ENCODE measurements at regions not wholly inside any gene's neighbourhood (a gene's known extent, or its start where the extent isn't known, plus 50 kb on each side); places are given as distances from the start of the nearest gene placed in this dataset.
A peak's percentile ranks its signal among the peaks of the same experiment; 100 is the strongest.

DNA sequence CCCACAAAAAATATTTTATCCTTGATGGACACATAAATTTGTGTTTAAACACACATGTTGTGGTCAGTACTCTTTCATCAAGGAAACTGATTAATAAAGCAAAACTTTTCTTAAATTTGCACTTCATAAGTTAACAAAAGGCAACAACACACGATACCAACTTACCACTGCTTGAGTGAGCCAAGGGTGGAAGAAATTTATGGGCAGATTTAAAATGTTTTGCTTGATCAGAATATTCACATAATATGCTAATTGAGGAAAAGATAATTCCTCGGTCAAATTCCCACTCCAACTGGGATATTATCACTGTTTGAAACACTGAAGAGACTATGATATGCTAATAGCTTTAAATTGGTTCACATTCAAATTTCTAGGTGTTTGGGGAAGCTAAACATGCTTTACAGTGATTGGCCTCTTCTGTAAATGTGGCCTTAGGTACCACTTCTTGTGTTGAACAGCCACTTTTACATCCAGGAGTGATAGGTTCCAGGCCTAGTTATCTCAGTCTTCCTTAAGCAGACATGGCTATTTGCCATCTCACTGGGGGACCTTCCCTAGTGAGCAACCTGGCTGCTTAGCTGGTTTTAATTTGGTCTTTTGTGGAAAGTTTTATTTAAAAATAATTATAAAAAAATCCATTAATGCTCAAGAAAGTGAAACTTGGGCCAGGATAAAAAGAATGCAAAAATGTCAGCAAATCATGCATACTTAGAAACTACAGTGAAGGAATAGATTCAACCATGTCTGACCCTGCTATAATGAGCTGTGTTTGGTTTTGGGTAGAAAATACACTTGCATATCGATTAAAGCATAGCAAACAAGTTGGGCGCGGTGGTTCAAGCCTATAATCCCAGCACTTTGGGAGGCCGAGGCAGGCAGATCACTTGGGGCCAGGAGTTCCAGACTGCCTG, 221.2 kb upstream of the MAP3K7 start:
- DNase-seq (ENCODE audit: low read depth) = no peak

DNA sequence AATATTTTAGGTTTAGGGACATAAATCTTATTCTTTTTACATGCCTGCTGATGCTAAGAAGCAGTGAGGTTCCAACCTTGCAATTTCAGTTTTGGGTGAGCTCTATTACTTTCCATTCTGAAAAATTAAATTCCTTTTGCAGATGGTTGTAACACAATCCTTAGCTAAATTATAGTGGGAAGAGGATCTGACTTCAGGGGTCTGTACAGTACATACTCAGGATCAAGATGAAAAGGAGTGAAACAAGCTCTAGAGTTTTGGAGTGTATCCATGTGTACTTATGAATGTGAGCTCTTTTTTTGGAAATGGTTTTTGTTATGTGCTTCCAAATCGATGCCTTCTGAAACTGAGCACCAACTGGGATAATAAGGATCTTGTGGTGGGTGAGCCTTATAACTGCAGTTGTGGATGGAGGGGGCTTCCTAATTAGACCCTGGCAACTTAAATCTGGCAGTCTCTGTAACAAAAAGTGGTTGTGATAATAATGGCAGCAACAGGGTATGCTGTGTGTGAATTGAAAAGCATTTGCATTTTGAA, 218.8 kb upstream of the MAP3K7 start:
- DNase-seq (ENCODE audit: low read depth) = no peak

DNA sequence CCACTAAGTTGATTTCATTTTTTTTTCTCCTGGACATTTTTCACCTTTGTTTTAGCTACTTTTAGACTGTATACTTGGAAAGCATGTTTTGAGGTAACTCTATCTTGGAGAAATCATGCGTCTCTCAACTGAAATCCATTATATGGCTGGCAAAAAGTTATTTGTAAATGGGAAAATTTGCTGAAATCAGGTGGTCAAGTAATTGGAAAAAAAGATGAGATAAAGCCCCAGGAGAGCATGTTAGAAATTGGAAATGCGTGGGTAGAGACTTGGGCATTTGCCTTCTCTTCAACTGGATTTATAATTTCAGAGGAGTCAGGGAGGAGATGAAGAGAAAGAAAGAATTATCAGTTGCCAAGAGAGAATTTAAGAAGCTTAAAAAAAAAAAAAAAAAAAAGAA, 217.1 kb upstream of the MAP3K7 start:
- no peak for DNase-seq (ENCODE audit: low read depth)

DNA sequence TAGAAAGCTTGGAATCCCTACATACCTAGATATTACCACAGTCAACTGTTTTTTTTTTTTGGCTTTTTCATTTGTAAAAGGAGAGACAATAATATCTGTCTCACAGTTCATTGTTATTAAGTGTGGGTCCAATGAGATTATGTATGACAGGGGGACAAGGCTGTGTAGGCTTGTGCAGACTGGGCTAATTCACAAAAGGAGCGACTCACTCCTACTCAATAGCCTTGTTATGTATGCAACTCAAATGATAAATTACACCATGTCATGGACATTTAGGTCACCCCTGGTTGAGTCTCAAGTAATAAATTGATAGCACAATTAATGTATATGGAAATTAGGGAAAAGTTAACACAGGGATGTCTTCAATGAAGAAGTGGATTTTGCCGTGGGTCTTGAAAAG, 208.2 kb upstream of the MAP3K7 start:
- no peak for DNase-seq (ENCODE audit: low read depth)

DNA sequence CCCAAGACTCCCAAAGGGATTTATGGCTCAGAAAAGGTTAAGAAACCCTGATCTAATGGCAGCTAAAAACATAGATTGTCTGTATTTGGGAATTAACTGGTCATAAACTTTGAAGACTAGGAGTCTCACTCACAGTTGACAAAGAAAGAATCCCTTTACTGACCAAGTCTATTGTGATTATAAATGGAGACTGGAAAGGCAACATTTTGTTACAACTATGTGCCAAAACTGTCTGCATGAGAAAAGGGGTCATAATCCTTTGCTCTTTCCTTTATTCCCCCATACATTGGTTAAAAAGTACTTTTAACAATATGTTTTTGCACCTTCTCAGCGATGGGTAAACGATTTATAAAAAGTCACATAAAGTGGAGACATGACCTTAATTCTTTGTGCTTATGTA, 206.9 kb upstream of the MAP3K7 start:
- DNase-seq (ENCODE audit: low read depth) = no peak

DNA sequence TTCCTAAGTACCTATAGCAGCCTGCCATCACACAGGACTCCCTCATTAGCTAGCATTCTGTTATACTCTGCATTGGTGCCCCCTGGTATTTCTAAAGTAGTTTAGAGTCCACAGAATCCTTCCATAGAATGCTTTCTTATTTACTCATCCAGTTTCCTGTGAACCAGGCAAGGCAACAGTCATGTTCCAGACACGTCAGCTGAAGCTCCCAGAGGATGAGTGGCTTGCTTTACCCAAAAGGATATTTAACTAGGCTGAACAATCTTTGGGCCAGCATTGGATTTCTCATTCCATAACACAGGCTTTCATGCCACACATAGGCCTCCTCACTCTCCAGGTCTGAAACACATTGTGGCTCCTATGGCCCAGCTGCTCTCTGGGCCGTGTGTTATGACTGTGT, 203.8 kb upstream of the MAP3K7 start:
- peak; percentile 17 for DNase-seq (ENCODE audit: low read depth)

DNA sequence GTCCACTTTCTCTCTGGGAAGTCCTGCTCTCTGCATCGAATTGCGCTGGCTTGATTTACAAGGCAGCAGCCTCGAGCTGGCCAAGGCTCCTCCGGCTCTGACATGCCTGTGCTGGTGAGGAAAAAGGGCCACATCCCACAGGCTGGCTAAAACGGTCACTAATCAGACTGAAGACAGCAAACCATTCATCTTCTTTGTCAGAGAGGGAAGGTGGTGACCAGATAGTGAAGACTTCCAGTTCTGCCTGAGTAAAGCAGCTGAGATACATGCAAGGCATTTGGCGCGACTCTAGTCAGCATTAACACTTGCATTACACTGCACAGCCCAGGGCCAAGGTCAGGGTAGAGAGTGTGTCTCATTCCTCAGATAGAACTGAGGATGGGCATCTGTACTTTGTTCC, 203.2 kb upstream of the MAP3K7 start:
- no peak for DNase-seq (ENCODE audit: low read depth)

DNA sequence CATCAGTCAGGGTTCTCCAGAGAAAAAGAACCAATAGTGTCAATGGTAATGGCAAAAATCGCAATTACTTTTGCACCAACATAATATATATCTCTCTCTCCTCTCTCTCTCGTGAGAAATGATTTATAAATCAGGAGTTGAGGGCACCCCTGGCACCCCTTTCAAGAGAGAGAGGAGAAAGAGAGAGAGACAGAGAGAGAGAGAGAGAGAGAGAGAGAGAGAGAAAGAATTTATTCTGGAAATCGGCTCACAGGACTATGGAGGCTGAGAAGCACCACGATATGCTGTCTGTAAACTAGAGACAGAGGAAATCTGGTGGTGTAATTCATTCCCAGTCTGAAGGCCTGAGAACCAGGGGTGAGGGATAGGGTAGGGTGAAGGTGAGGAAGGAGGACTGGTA, 201.9 kb upstream of the MAP3K7 start:
- no peak for DNase-seq (ENCODE audit: low read depth)

DNA sequence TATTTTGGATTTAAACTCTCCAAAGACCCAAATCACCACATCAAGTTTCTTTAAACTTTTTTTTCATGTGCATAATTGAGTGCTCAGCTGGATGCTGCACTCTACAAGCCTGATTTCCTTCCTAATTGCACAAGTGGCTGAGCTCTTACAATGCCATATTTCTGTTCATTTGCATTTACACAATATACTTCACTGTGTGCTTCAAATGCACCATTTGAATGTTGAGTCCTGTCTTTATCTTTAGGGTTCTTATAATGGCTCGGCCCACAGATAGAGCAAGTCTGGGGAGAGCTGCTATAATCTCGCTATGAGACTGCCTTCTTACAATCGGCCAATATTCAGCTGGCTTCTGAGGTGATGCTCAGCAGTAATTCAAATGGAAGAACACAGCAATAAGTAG, 200.6 kb upstream of the MAP3K7 start:
- no peak for DNase-seq (ENCODE audit: low read depth)

DNA sequence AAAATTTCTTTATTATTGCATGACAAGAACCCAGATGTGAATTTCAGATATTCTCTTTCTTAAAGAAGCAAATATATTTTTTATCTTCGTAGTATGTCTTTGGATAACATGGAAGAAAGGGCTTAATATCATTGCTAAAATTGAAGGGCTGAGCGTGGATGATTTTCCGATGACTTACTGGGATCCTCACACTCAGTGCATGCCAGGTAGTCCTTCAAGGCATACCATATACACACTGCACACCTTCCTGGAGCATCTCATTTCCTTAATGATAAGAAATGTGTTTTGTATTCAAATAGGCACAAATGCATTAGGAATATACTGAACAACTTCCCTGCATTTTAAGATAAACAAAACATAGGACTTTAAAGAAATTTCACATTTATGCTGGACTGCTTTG, 193.9 kb upstream of the MAP3K7 start:
- DNase-seq (ENCODE audit: low read depth) = no peak

DNA sequence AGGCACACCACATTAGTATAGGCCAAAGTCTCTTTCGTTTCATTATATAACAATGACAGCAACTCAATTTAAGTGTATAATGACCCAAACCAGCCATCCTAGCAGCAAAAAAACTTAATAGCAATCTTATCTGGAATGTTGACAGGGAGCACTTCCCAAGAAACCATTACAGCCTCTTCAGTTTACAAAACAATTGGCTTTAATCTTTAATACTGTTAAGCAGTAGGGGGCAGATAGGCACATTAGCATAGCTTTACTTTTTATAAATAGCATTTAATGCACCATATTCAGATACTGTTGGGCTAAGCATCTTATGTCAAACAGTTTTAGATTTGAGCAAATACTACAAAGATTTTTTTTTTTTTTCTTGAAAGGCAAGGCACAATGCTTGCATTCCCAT, 193.3 kb upstream of the MAP3K7 start:
- DNase-seq (ENCODE audit: low read depth) = no peak

DNA sequence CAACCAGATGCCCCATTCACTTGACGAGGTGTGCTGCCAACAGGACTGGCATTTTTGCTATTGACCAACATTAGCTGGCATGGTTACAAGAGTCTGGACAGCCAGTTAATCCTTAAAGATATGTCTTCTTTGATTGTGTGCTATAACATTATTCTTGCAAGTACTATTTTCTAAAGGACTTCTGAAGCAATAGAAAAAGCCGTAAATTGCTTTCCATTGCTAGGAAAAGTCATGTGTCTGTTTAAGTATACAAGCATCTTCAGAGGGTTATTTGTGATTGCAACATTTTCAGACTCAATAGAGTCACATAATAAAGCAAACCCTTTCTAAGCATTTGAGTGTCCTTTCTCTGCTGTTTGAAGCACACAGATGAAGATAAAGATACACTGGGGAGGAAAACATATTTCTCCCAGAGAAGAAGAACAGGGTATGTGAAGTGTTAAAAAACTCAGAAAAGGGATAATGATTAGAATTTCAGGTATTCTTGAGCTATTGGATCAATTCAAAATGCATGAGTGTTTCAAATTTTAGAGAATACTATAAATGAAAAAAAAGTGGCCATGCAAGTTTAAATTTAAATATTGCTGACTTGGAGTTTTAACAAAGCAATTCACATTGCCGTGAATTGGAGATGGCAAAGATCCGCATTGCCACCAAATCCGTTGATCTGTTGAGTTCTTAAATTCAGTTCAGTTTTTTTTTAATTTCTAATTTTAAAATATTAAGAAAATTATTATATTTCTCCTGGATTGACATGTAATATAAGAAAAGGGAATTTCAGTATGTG, 191.7 kb upstream of the MAP3K7 start:
- no peak for DNase-seq (ENCODE audit: low read depth)

DNA sequence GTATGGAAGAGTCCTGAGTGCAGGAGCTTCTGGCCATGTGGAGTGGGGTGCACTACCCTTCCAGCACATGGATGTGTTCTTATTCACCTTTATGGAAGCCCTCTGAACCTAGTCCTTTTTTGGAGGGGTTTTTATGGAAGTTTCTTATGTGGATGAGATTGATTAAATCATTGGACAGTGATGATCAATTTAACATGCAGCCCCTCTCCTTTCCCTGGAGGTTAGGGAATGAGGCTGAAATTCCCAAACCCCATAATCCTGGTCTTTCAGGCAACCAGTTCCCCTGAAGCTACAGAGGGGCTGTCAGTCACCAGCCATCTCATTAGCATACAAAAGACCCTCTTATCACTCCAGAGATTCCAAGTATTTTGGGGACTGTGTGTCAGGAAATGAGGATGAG, 183.9 kb upstream of the MAP3K7 start:
- no peak for DNase-seq (ENCODE audit: low read depth)

DNA sequence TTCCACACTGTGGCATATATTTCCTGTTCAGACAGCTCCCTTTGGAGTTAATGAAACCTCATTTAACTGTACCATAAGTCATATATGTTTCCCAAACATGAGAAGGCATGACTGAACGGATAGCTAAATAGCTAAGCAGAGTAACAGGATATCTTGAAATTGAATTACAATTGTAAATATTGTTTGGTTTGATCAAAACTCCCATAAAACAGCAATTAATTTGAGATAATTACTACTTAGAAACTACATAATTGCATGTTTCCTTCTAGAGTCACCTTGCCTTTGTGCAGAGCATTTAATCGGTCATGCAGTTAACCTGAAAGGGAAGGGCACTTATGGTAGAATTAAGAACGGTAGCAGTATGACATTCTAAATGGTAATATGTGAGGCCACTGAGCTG, 179.0 kb upstream of the MAP3K7 start:
- no peak for DNase-seq (ENCODE audit: low read depth)

DNA sequence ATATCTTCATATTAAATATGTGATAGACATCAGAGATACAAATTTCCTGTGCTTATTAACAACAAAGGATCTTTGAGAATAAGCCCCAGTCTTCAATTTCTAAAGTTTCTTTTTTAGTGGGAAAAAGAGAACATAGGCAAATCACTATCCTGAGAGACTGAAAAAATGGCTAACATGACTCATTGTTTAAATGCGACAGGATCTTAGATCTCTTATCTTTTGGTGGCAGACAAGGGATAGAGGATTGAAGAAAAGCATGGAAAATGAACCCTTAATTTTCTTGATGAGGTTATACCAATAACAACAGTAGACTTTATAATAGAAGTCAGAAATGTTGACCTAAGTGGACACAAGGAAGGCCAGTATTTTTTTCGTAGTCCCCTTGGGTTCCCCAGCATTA, 178.6 kb upstream of the MAP3K7 start:
- DNase-seq (ENCODE audit: low read depth) = no peak

DNA sequence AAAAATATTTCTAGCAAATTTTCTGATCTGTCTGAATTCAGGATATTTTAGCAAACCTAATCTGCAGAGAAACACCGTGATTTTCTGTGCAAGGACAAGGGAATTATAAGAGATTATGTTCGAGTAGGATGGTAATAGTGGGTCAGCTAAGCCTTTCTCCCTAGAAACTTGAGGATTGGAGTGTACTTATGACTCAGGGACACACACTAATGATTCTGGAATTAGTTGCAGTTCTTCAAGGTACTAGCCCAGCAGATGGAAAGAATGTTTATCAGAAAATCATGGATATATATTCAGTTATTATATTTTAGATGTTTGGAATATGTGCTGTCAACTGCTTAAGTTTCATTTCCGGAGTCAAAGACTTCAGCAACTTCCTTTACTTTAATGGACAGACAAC, 177.1 kb upstream of the MAP3K7 start:
- DNase-seq (ENCODE audit: low read depth) = no peak

DNA sequence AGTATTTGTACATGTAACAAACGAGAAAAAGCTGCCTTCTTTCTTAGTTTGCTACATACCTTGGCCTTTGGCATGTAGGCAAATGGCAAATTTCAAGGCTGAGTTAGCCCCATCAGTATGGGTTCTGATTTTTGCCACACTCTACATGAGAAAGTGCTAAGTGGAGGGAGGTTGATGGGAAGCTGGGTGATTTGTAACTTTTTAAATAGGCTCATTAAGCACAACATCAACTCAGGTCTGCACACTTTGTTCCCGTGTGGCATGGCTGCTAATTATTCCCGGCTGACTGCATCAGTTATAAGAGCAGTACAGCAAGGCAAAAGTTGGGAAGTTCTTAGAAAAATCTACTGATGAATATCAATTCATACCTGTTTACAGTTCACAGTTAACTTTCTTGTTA, 172.8 kb upstream of the MAP3K7 start:
- DNase-seq (ENCODE audit: low read depth) = no peak

DNA sequence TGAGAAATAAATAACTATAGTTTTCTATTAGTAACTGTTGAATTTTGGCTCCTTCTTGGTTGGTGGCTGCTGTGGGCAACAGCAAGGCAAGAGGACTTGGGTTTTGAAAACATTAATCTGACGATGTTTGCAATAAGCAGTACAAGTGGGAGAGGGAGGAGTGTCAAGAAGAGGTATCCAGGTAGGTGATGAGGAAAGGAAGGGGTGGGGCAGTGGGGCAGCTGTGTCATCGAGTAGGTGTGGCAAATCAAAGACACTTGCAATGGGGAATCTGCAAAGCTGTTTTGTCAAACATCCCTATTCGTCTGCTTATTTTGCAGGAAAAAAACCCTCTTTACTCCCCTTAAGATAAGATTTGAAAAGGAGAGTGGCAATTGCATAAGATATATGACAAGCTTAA, 171.9 kb upstream of the MAP3K7 start:
- no peak for DNase-seq (ENCODE audit: low read depth)

DNA sequence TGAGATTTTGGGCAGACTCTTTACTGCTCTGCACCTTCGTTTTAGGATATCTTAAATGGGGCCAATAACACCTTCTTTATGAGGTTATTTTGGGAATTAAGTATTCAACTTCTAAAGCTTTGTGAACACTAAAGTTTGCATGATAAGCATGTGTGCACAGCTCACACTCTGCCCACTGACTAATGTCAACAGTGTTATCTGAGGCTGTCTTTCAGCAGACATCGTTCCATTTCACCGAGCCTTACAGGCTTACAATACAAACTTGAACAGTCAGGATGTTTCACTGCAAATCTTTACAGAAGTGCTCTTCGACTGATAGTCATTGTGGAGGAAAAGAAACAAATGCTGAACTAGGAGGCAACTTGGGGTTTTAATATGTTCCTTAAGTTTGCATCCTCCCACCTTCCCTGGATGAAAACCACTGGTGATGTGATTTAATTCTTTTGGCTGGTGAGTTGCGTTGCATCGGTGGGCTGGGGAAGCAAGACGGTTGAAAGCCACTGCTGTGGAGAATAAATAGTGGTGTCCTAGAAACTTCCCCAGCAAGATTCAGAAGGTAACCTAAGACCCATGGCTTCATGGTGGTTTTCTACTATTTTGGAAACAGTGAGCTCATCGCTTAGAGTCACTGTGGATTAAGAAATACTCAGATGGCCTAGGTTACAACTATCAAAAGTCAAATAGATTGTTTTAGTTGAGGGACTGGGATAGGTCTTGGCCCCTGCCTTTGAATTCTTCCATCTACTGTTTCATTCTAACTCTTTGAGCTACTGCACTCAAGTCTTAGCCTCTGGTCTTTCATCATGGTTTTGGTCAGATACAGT, 167.2 kb upstream of the MAP3K7 start:
- DNase-seq (ENCODE audit: low read depth) = no peak

DNA sequence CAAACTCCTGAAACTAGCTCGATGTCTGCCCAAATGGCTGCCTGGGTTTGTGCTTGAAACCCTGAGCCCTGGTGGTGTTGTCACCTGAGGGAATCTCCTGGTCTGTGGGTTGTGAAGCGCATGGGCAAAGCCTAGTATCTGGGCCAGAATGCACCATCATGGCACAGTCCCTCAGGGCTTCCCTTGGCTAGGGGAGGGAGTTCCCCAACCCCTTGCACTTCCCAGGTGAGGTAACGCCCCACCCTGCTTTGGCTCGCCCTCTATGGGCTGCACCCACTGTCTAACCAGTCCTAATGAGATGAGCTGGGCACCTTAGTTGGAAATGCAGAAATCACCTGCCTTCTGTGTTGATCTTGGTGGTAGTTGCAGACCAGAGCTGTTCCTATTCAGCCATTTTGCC, 152.9 kb upstream of the MAP3K7 start:
- DNase-seq (ENCODE audit: low read depth) = no peak

DNA sequence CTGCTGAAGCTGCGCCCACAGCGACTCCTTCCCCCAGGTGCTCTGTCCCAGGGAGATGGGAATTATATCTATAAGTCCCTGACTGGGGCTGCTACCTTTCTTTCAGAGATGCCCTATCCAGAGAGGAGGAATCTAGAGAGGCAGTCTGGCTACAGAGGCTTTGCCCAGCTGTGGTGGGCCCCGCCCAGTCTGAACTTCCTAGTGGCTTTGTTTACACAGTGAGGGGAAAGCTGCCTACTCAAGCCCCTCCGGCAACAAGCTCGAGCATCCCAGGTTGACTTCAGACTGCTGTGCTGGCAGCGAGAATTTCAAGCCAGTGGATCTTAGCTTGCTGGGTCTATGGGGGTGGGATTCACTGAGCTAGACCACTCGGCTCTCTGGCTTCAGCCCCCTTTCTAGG, 152.5 kb upstream of the MAP3K7 start:
- no peak for DNase-seq (ENCODE audit: low read depth)

DNA sequence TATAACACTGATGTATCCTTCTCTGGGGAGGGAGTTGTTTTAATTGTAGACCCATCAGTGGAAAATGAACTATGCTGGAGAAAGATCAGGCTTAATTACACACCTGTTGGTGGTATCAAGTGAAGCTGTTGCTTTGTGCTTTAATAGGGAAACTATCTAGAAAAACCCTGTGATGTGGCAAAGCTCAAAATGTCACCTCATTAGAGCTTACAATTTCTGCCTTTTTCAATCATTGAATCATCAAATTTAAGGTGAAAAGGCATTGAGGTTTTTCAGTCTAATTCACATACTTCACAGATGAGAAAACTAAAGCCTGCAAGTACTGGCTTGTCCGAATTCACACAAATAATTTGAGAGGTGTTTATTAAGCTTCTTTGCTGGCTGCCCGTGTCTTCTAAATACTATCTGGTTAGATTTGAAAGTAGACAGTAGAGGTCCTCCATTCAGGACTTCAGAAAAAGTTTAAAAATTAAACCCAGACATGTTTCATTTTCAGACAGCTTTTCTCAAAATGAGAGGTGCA, 143.3 kb upstream of the MAP3K7 start:
- no peak for DNase-seq (ENCODE audit: low read depth)
